SH-SY5Y (cell line): ENCODE measurements at regions not wholly inside any gene's neighbourhood (a gene's known extent, or its start where the extent isn't known, plus 50 kb on each side); places are given as distances from the start of the nearest gene placed in this dataset.

Experiments used
- GATA2 ChIP-seq: IDR thresholded peaks from 2 replicates; pipeline ENCODE4 v1.6.1; 2011; ENCODE audit warnings: mild to moderate bottlenecking, low read depth, low read length
- GATA3 ChIP-seq: IDR thresholded peaks from 2 replicates; pipeline ENCODE4 v1.6.1; 2011; ENCODE audit warnings: low read depth, mild to moderate bottlenecking, low read length, moderate library complexity

GRCh38 chr10:90199093-90199492 lies 497.7 kb downstream of the KIF20B start:
- TF ChIP-seq GATA2 (no peak), GATA3 (no peak)

- TF ChIP-seq GATA3 (no peak), GATA2 (no peak)
These were observed 498.1 kb downstream of the KIF20B start for GRCh38 chr10:90199513-90199912.

GRCh38 chr10:90204131-90204955 lies 503.0 kb downstream of the KIF20B start:
- no peak for TF ChIP-seq GATA3
- no peak for TF ChIP-seq GATA2

- no peak for TF ChIP-seq GATA3
- TF ChIP-seq GATA2: no peak
These were observed 503.5 kb downstream of the KIF20B start for GRCh38 chr10:90204956-90205314.

- TF ChIP-seq GATA3 (no peak), GATA2 (peak; percentile 13; the same call in 1 of the 2 replicates)
These were observed 503.9 kb downstream of the KIF20B start for GRCh38 chr10:90205340-90205739.

GRCh38 chr10:90213346-90213745 lies 512.0 kb downstream of the KIF20B start:
- TF ChIP-seq GATA2: no peak
- no peak for TF ChIP-seq GATA3

- TF ChIP-seq GATA2 (no peak), GATA3 (no peak)
These were observed 517.5 kb downstream of the KIF20B start for GRCh38 chr10:90218846-90219245.

GRCh38 chr10:90222372-90222771 lies 521.0 kb downstream of the KIF20B start:
- TF ChIP-seq GATA3 (no peak), GATA2 (no peak)

- TF ChIP-seq GATA3 (no peak), GATA2 (no peak)
These were observed 521.5 kb downstream of the KIF20B start for GRCh38 chr10:90222939-90223338.

- TF ChIP-seq GATA3 (no peak), GATA2 (no peak)
These were observed 523.6 kb downstream of the KIF20B start for GRCh38 chr10:90224791-90225566.

GRCh38 chr10:90226517-90226916 lies 525.1 kb downstream of the KIF20B start:
- no peak for TF ChIP-seq GATA3
- TF ChIP-seq GATA2: no peak

GRCh38 chr10:90227217-90227656 lies 525.8 kb downstream of the KIF20B start:
- no peak for TF ChIP-seq GATA3
- no peak for TF ChIP-seq GATA2

GRCh38 chr10:90227786-90228185 lies 526.4 kb downstream of the KIF20B start:
- no peak for TF ChIP-seq GATA3
- no peak for TF ChIP-seq GATA2

- TF ChIP-seq GATA2 (no peak), GATA3 (no peak)
These were observed 528.1 kb downstream of the KIF20B start for GRCh38 chr10:90229486-90229885.

- no peak for TF ChIP-seq GATA3
- no peak for TF ChIP-seq GATA2
These were observed 544.2 kb downstream of the KIF20B start for GRCh38 chr10:90245623-90246022.
